ENCODE measurements at regions not wholly inside any gene's neighbourhood (a gene's known extent, or its start where the extent isn't known, plus 50 kb on each side); places are given as distances from the start of the nearest gene placed in this dataset.
A peak's percentile ranks its signal among the peaks of the same experiment; 100 is the strongest.

- no peak overlapping the region for H3K23ac ChIP-seq (ENCODE audit: low read length)
- H2BK12ac ChIP-seq (ENCODE audit: low read length), result peak overlapping the region; percentile 37
- H3K4me1 ChIP-seq (ENCODE audit: control insufficient read depth in 1 of 2, insufficient read depth in 2 of 2, low read length in 2 of 2), result peaks cover 7 to 20% of the 10 kb centered on the region in 2 experiments
- no peak overlapping the region for H2BK120ac ChIP-seq (ENCODE audit: insufficient read depth, low read length, poor library complexity)
- no peak overlapping the region for H2AFZ ChIP-seq (ENCODE audit: insufficient read depth, low read length, poor library complexity)
- no peak overlapping the region for H3K4me2 ChIP-seq (ENCODE audit: low read length)
- no peak overlapping the region for H3K27ac ChIP-seq (ENCODE audit: low read depth, low read length)
- H3K9me3 ChIP-seq (ENCODE audit: insufficient read depth, low read depth, low read length), result peaks cover 2% of the 10 kb centered on the region
- H3K36me3 ChIP-seq (ENCODE audit: control insufficient read depth in 1 of 2, insufficient read depth in 2 of 2, low read length in 2 of 2), result no peaks in the 10 kb centered on the region
- H3K4me3 ChIP-seq (ENCODE audit: low read depth, low read length), result no peak overlapping the region
- H3K14ac ChIP-seq (ENCODE audit: low read length), result no peak overlapping the region
- H3K27me3 ChIP-seq (ENCODE audit: insufficient read depth, low read length), result no peaks in the 10 kb centered on the region
- peak in 1 of 2 donors; percentile 23 for DNase-seq
- H4K91ac ChIP-seq (ENCODE audit: low read depth, low read length), result peak overlapping the region; percentile 32
- no peak overlapping the region for H4K12ac ChIP-seq (ENCODE audit: low read depth, low read length)
- peaks cover 5% of the 10 kb centered on the region for H3K79me1 ChIP-seq (ENCODE audit: low read length)
- H3K18ac ChIP-seq (ENCODE audit: low read length), result no peak overlapping the region
- no peak overlapping the region for H2AK5ac ChIP-seq (ENCODE audit: low read length)
- no peak overlapping the region for H3K4ac ChIP-seq (ENCODE audit: low read depth, low read length)
- no peak overlapping the region for H3K9ac ChIP-seq (ENCODE audit: low read length)
- no peak overlapping the region for H2BK5ac ChIP-seq (ENCODE audit: low read depth, low read length, poor library complexity)
- WGBS (ENCODE audit: extremely low coverage, insufficient coverage, insufficient read length), result no CpG with 5 or more reads among the region's 14 CpGs
- H3K79me2 ChIP-seq (ENCODE audit: control insufficient read depth, insufficient read depth, low read length, poor library complexity), result no peaks in the 10 kb centered on the region
- no peak overlapping the region for H4K8ac ChIP-seq (ENCODE audit: low read depth, low read length)
These were observed 562.7 kb upstream of the ID2 start for GRCh38 chr2:8118940-8119781.

- Histone ChIP-seq H4K12ac (ENCODE audit: low read depth, low read length) (no peak overlapping the region), H3K79me2 (ENCODE audit: control insufficient read depth, insufficient read depth, low read length, poor library complexity) (no peaks in the 10 kb centered on the region), H3K23ac (ENCODE audit: low read length) (no peak overlapping the region), H2AK5ac (ENCODE audit: low read length) (no peak overlapping the region), H2BK120ac (ENCODE audit: insufficient read depth, low read length, poor library complexity) (no peak overlapping the region), H3K14ac (ENCODE audit: low read length) (no peak overlapping the region), H3K9ac (ENCODE audit: low read length) (no peak overlapping the region), H3K4me2 (ENCODE audit: low read length) (no peak overlapping the region), H3K79me1 (ENCODE audit: low read length) (peaks cover 5% of the 10 kb centered on the region), H3K18ac (ENCODE audit: low read length) (no peak overlapping the region), H3K36me3 (ENCODE audit: control insufficient read depth in 1 of 2, insufficient read depth in 2 of 2, low read length in 2 of 2) (no peaks in the 10 kb centered on the region), H4K91ac (ENCODE audit: low read depth, low read length) (no peak overlapping the region), H3K4me1 (ENCODE audit: control insufficient read depth in 1 of 2, insufficient read depth in 2 of 2, low read length in 2 of 2) (peaks cover 7 to 20% of the 10 kb centered on the region in 2 experiments), H2BK5ac (ENCODE audit: low read depth, low read length, poor library complexity) (no peak overlapping the region), H3K4me3 (ENCODE audit: low read depth, low read length) (no peak overlapping the region), H3K27ac (ENCODE audit: low read depth, low read length) (peak overlapping the region; percentile 33), H4K8ac (ENCODE audit: low read depth, low read length) (no peak overlapping the region), H3K9me3 (ENCODE audit: insufficient read depth, low read depth, low read length) (peaks cover 2% of the 10 kb centered on the region), H3K27me3 (ENCODE audit: insufficient read depth, low read length) (no peaks in the 10 kb centered on the region), H2AFZ (ENCODE audit: insufficient read depth, low read length, poor library complexity) (no peak overlapping the region), H3K4ac (ENCODE audit: low read depth, low read length) (no peak overlapping the region), H2BK12ac (ENCODE audit: low read length) (no peak overlapping the region)
- peak; percentile 55 to 87 for DNase-seq
- WGBS (ENCODE audit: extremely low coverage, insufficient coverage, insufficient read length), result no CpG with 5 or more reads among the region's 9 CpGs
These were observed 561.9 kb upstream of the ID2 start for GRCh38 chr2:8119782-8120505.

GRCh38 chr2:8120506-8120860 is 561.4 kb upstream of the ID2 start:
- H3K4me2 ChIP-seq (ENCODE audit: low read length), result no peak overlapping the region
- H3K4me3 ChIP-seq (ENCODE audit: low read depth, low read length), result no peak overlapping the region
- no peak overlapping the region for H3K9ac ChIP-seq (ENCODE audit: low read length)

GRCh38 chr2:8121022-8121825 is 560.6 kb upstream of the ID2 start:
- H2AK5ac ChIP-seq (ENCODE audit: low read length), result no peak overlapping the region
- H3K4ac ChIP-seq (ENCODE audit: low read depth, low read length), result peak overlapping the region; percentile 39
- H3K23ac ChIP-seq (ENCODE audit: low read length), result no peak overlapping the region
- H3K18ac ChIP-seq (ENCODE audit: low read length), result peak overlapping the region; percentile 51
- no peaks in the 10 kb centered on the region for H3K36me3 ChIP-seq (ENCODE audit: control insufficient read depth in 1 of 2, insufficient read depth in 2 of 2, low read length in 2 of 2)
- no peak overlapping the region for H4K12ac ChIP-seq (ENCODE audit: low read depth, low read length)
- peak overlapping the region; percentile 72 for H4K8ac ChIP-seq (ENCODE audit: low read depth, low read length)
- no peak overlapping the region for H3K27ac ChIP-seq (ENCODE audit: low read depth, low read length)
- H3K79me2 ChIP-seq (ENCODE audit: control insufficient read depth, insufficient read depth, low read length, poor library complexity), result no peaks in the 10 kb centered on the region
- H3K27me3 ChIP-seq (ENCODE audit: insufficient read depth, low read length), result no peaks in the 10 kb centered on the region
- H2BK120ac ChIP-seq (ENCODE audit: insufficient read depth, low read length, poor library complexity), result no peak overlapping the region
- H2BK12ac ChIP-seq (ENCODE audit: low read length), result no peak overlapping the region
- no peak overlapping the region for H2AFZ ChIP-seq (ENCODE audit: insufficient read depth, low read length, poor library complexity)
- H3K9me3 ChIP-seq (ENCODE audit: insufficient read depth, low read depth, low read length), result peaks cover 2% of the 10 kb centered on the region
- H3K4me1 ChIP-seq (ENCODE audit: control insufficient read depth in 1 of 2, insufficient read depth in 2 of 2, low read length in 2 of 2), result peaks cover 9 to 20% of the 10 kb centered on the region in 2 experiments
- no peak overlapping the region for H4K91ac ChIP-seq (ENCODE audit: low read depth, low read length)
- H3K4me2 ChIP-seq (ENCODE audit: low read length), result peak overlapping the region; percentile 28
- H3K14ac ChIP-seq (ENCODE audit: low read length), result peak overlapping the region; percentile 68
- H2BK5ac ChIP-seq (ENCODE audit: low read depth, low read length, poor library complexity), result peak overlapping the region; percentile 35
- H3K79me1 ChIP-seq (ENCODE audit: low read length), result peaks cover 5% of the 10 kb centered on the region
- peak overlapping the region; percentile 67 for H3K9ac ChIP-seq (ENCODE audit: low read length)
- H3K4me3 ChIP-seq (ENCODE audit: low read depth, low read length), result no peak overlapping the region
- WGBS (ENCODE audit: extremely low coverage, insufficient coverage, insufficient read length), result no CpG with 5 or more reads among the region's 10 CpGs
- peak; percentile 50 to 91 for DNase-seq

More at GRCh38 chr2:8120506-8120860, 561.4 kb upstream of the ID2 start:
- Histone ChIP-seq H3K23ac (ENCODE audit: low read length) (no peak overlapping the region), H3K27ac (ENCODE audit: low read depth, low read length) (peak overlapping the region; percentile 33), H2AFZ (ENCODE audit: insufficient read depth, low read length, poor library complexity) (no peak overlapping the region), H3K9me3 (ENCODE audit: insufficient read depth, low read depth, low read length) (peaks cover 2% of the 10 kb centered on the region), H3K27me3 (ENCODE audit: insufficient read depth, low read length) (no peaks in the 10 kb centered on the region), H4K8ac (ENCODE audit: low read depth, low read length) (no peak overlapping the region), H2BK12ac (ENCODE audit: low read length) (no peak overlapping the region), H2BK5ac (ENCODE audit: low read depth, low read length, poor library complexity) (no peak overlapping the region), H4K91ac (ENCODE audit: low read depth, low read length) (no peak overlapping the region), H3K79me1 (ENCODE audit: low read length) (peaks cover 5% of the 10 kb centered on the region), H3K4me1 (ENCODE audit: control insufficient read depth in 1 of 2, insufficient read depth in 2 of 2, low read length in 2 of 2) (peaks cover 7 to 20% of the 10 kb centered on the region in 2 experiments), H3K79me2 (ENCODE audit: control insufficient read depth, insufficient read depth, low read length, poor library complexity) (no peaks in the 10 kb centered on the region), H4K12ac (ENCODE audit: low read depth, low read length) (no peak overlapping the region), H3K36me3 (ENCODE audit: control insufficient read depth in 1 of 2, insufficient read depth in 2 of 2, low read length in 2 of 2) (no peaks in the 10 kb centered on the region), H3K4ac (ENCODE audit: low read depth, low read length) (no peak overlapping the region), H3K18ac (ENCODE audit: low read length) (no peak overlapping the region), H2BK120ac (ENCODE audit: insufficient read depth, low read length, poor library complexity) (no peak overlapping the region), H3K14ac (ENCODE audit: low read length) (no peak overlapping the region), H2AK5ac (ENCODE audit: low read length) (no peak overlapping the region)
- DNase-seq, result peak in 1 of 2 donors; percentile 28
- no CpG with 5 or more reads among the region's 6 CpGs for WGBS (ENCODE audit: extremely low coverage, insufficient coverage, insufficient read length)

Measured in trophoblast cell (in vitro differentiated cells and primary cell).